ENCODE measurements at regions not wholly inside any gene's neighbourhood (a gene's known extent, or its start where the extent isn't known, plus 50 kb on each side); places are given as distances from the start of the nearest gene placed in this dataset.
A peak's percentile ranks its signal among the peaks of the same experiment; 100 is the strongest.

GRCh38 chr12:93254911-93255310 is 122.8 kb upstream of the NUDT4 start:
- no peak for DNase-seq

- no peak for DNase-seq
Measured at GRCh38 chr12:93256256-93256969, 121.3 kb upstream of the NUDT4 start.

GRCh38 chr12:93261505-93262094 is 116.1 kb upstream of the NUDT4 start:
- DNase-seq: no peak

- DNase-seq: no peak
Measured at GRCh38 chr12:93272997-93273396, 104.7 kb upstream of the NUDT4 start.

- no peak for DNase-seq
Measured at GRCh38 chr12:93273834-93274564, 103.7 kb upstream of the NUDT4 start.

- DNase-seq: no peak
Measured at GRCh38 chr12:93274937-93275336, 102.8 kb upstream of the NUDT4 start.

GRCh38 chr12:93275589-93275988 is 102.1 kb upstream of the NUDT4 start:
- DNase-seq: no peak

GRCh38 chr12:93279565-93280412 is 97.9 kb upstream of the NUDT4 start:
- no peak for DNase-seq

GRCh38 chr12:93287149-93287548 is 90.6 kb upstream of the NUDT4 start:
- DNase-seq: no peak

- DNase-seq: no peak
Measured at GRCh38 chr12:93288626-93289025, 89.1 kb upstream of the NUDT4 start.

- DNase-seq: no peak
Measured at GRCh38 chr12:93290391-93290790, 87.3 kb upstream of the NUDT4 start.

- DNase-seq: no peak
Measured at GRCh38 chr12:93292213-93292612, 85.5 kb upstream of the NUDT4 start.

GRCh38 chr12:93292731-93293566 is 84.8 kb upstream of the NUDT4 start:
- no peak for DNase-seq

GRCh38 chr12:93297032-93297431 is 80.7 kb upstream of the NUDT4 start:
- DNase-seq: no peak

- DNase-seq: no peak
Measured at GRCh38 chr12:93297536-93297935, 80.2 kb upstream of the NUDT4 start.

- no peak for DNase-seq
Measured at GRCh38 chr12:93299262-93299846, 78.4 kb upstream of the NUDT4 start.

GRCh38 chr12:93300611-93301021 is 77.1 kb upstream of the NUDT4 start:
- DNase-seq: no peak

GRCh38 chr12:93302331-93303229 is 75.1 kb upstream of the NUDT4 start:
- peak; percentile 63 for DNase-seq

GRCh38 chr12:93306636-93307035 is 71.1 kb upstream of the NUDT4 start:
- DNase-seq: no peak

- no peak for DNase-seq
Measured at GRCh38 chr12:93308281-93308680, 69.4 kb upstream of the NUDT4 start.

GRCh38 chr12:93311827-93312226 is 65.9 kb upstream of the NUDT4 start:
- no peak for DNase-seq
